GM23248 (cell line): ENCODE measurements at regions not wholly inside any gene's neighbourhood (a gene's known extent, or its start where the extent isn't known, plus 50 kb on each side); places are given as distances from the start of the nearest gene placed in this dataset.

ENCODE experiments used
- DNase-seq: peaks from one replicate; pipeline ENCODE4 v3.0.0-alpha.2; 2015
- H2AFZ ChIP-seq: fragments of 200-600 bp; sonication (generic); 2 replicates; pipeline ENCODE4 v1.6.1; 2016; ENCODE audit warnings: antibody characterized with exemption
- H3F3A ChIP-seq: fragments of 200-600 bp; sonication (generic); 2 replicates; pipeline ENCODE4 v1.6.1; 2016; ENCODE audit warnings: mild to moderate bottlenecking, antibody characterized with exemption, mixed run types; ENCODE audit not compliant: insufficient read depth
- H3K27ac ChIP-seq: fragments of 200-600 bp; sonication (generic); 2 replicates; pipeline ENCODE4 v1.5.1; 2016; ENCODE audit warnings: mild to moderate bottlenecking
- H3K27me3 ChIP-seq: fragments of 200-600 bp; sonication (generic); replicated peaks from 2 replicates; pipeline ENCODE4 v1.6.1; 2016; ENCODE audit warnings: mild to moderate bottlenecking; ENCODE audit not compliant: insufficient read depth
- H3K36me3 ChIP-seq: fragments of 200-600 bp; sonication (generic); 2 replicates; pipeline ENCODE4 v1.6.1; 2016; ENCODE audit warnings: low read depth, mild to moderate bottlenecking
- H3K4me1 ChIP-seq: fragments of 200-600 bp; sonication (generic); 2 replicates; pipeline ENCODE4 v1.6.1; 2016; ENCODE audit warnings: mild to moderate bottlenecking; ENCODE audit not compliant: insufficient read depth
- H3K4me2 ChIP-seq: fragments of 200-600 bp; sonication (generic); one replicate; pipeline ENCODE4 v1.6.1; 2016; ENCODE audit warnings: mild to moderate bottlenecking; ENCODE audit not compliant: unreplicated experiment
- H3K4me3 ChIP-seq: fragments of 200-600 bp; sonication (generic); 2 replicates; pipeline ENCODE4 v1.5.1; 2016; ENCODE audit warnings: mild to moderate bottlenecking
- H3K79me2 ChIP-seq: fragments of 200-600 bp; sonication (generic); 2 replicates; pipeline ENCODE4 v1.6.1; 2016; ENCODE audit warnings: mild to moderate bottlenecking; ENCODE audit not compliant: insufficient read depth
- H3K9ac ChIP-seq: fragments of 200-600 bp; sonication (generic); 2 replicates; pipeline ENCODE4 v1.6.1; 2016; ENCODE audit warnings: mild to moderate bottlenecking
- H3K9me2 ChIP-seq: fragments of 200-600 bp; sonication (generic); 2 replicates; pipeline ENCODE4 v1.6.1; 2016; ENCODE audit warnings: mixed run types, mild to moderate bottlenecking, moderate library complexity; ENCODE audit not compliant: insufficient read depth
- H3K9me3 ChIP-seq: fragments of 200-600 bp; sonication (generic); one replicate; pipeline ENCODE4 v1.6.1; 2017; ENCODE audit warnings: low read depth
- H4K20me1 ChIP-seq: fragments of 200-600 bp; sonication (generic); 2 replicates; pipeline ENCODE4 v1.6.0; 2016; ENCODE audit not compliant: insufficient read depth
- EZH2 ChIP-seq: fragments of 200-600 bp; sonication (generic); IDR thresholded peaks from 2 replicates; pipeline ENCODE4 v1.6.1; 2018; ENCODE audit warnings: antibody characterized with exemption, mild to moderate bottlenecking; ENCODE audit not compliant: insufficient read depth, poor library complexity, severe bottlenecking
- EZH2phosphoT487 ChIP-seq: fragments of 200-600 bp; sonication (generic); IDR thresholded peaks from 2 replicates; pipeline ENCODE4 v1.6.1; 2018; ENCODE audit warnings: antibody characterized with exemption, moderate library complexity, mild to moderate bottlenecking, low read depth; ENCODE audit not compliant: insufficient read depth
- WGBS, 2 experiments: methylation state at CpG; one replicate each; pipeline ENCODE4 v1.1.6; 2015 to 2017; ENCODE audit warnings: low lambda C conversion rate in 2 of 2, low coverage in 1 of 2; ENCODE audit errors: missing lambda C conversion rate in 2 of 2; 5-methylcytosine and 5-hydroxymethylcytosine counted together
- in situ Hi-C: fragments of 300-500 bp; cut with MboI; formaldehyde crosslinking; loops from 2 replicates; pipeline ENCODE4 v1.15.0; 2020

GRCh38 chr13:66205807-66206206 lies 1024.3 kb downstream of the PCDH9 start:
- no peak overlapping the region for H3K27ac ChIP-seq
- no peaks in the 10 kb centered on the region for H3K9me3 ChIP-seq
- H3K9me2 ChIP-seq, result no peaks in the 10 kb centered on the region
- in situ Hi-C loops, result no loop called here
- H3K27me3 ChIP-seq, result no peaks in the 10 kb centered on the region
- no peak overlapping the region for H2AFZ ChIP-seq
- DNase-seq, result no peak
- H4K20me1 ChIP-seq, result no peaks in the 10 kb centered on the region
- no peak overlapping the region for H3K9ac ChIP-seq
- H3K36me3 ChIP-seq, result no peaks in the 10 kb centered on the region
- WGBS, 2 experiments, result 0 to 1% methylated on average over 2 of the region's 2 CpGs
- TF ChIP-seq EZH2, result no peak
- no peak for TF ChIP-seq EZH2phosphoT487
- H3K4me2 ChIP-seq, result no peak overlapping the region
- H3K4me3 ChIP-seq, result no peak overlapping the region
- H3K79me2 ChIP-seq, result no peaks in the 10 kb centered on the region
- H3F3A ChIP-seq, result no peaks in the 10 kb centered on the region
- H3K4me1 ChIP-seq, result no peaks in the 10 kb centered on the region

GRCh38 chr13:66200555-66200954 lies 1029.6 kb downstream of the PCDH9 start:
- Histone ChIP-seq H2AFZ (no peak overlapping the region), H3K36me3 (no peaks in the 10 kb centered on the region), H3K27me3 (no peaks in the 10 kb centered on the region), H3K79me2 (no peaks in the 10 kb centered on the region), H3K9me3 (no peaks in the 10 kb centered on the region), H3F3A (no peaks in the 10 kb centered on the region), H4K20me1 (no peaks in the 10 kb centered on the region), H3K27ac (no peak overlapping the region), H3K4me1 (no peaks in the 10 kb centered on the region), H3K9ac (no peak overlapping the region), H3K4me2 (no peak overlapping the region), H3K4me3 (no peak overlapping the region), H3K9me2 (no peaks in the 10 kb centered on the region)
- no peak for TF ChIP-seq EZH2phosphoT487
- no peak for TF ChIP-seq EZH2
- DNase-seq, result no peak
- in situ Hi-C loops, result no loop called here

DNA sequence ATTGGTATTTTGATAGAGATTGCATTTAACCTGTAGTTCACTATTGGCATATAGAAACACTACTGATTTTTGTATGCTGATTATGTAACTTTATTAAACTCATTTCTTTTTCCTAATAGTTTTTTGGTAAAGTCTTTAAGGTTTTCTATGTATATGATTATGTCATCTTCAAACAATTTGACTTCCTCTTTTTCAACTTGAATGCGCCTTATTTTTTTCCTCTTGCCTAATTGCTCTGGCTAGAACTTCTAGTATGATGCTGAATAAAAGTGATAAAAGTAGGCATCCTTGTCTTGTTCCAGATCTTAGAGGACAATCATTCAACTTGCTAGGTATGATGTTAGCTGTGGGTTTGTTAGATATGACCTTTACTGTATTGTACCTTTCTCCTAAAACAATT lies 1034.9 kb downstream of the PCDH9 start:
- H3F3A ChIP-seq, result no peaks in the 10 kb centered on the region
- 51 to 61% methylated on average over 1 of the region's 1 CpG for WGBS, 2 experiments
- in situ Hi-C loops, result no loop called here
- H3K4me1 ChIP-seq, result no peaks in the 10 kb centered on the region
- no peaks in the 10 kb centered on the region for H3K9me3 ChIP-seq
- H3K9me2 ChIP-seq, result no peaks in the 10 kb centered on the region
- no peak overlapping the region for H3K4me3 ChIP-seq
- no peaks in the 10 kb centered on the region for H3K36me3 ChIP-seq
- no peaks in the 10 kb centered on the region for H4K20me1 ChIP-seq
- H2AFZ ChIP-seq, result no peak overlapping the region
- no peak overlapping the region for H3K4me2 ChIP-seq
- H3K27ac ChIP-seq, result no peak overlapping the region
- DNase-seq, result no peak
- H3K79me2 ChIP-seq, result no peaks in the 10 kb centered on the region
- no peak overlapping the region for H3K9ac ChIP-seq
- no peaks in the 10 kb centered on the region for H3K27me3 ChIP-seq
- TF ChIP-seq EZH2, result no peak
- TF ChIP-seq EZH2phosphoT487, result no peak

- DNase-seq, result no peak
- 0% methylated on average over 1 of the region's 1 CpG for WGBS, 2 experiments
- H3K36me3 ChIP-seq, result no peaks in the 10 kb centered on the region
- no peak overlapping the region for H3K4me2 ChIP-seq
- no peaks in the 10 kb centered on the region for H3K9me2 ChIP-seq
- no peak overlapping the region for H3K27ac ChIP-seq
- no peaks in the 10 kb centered on the region for H3K9me3 ChIP-seq
- H3F3A ChIP-seq, result no peaks in the 10 kb centered on the region
- no peak overlapping the region for H2AFZ ChIP-seq
- H3K9ac ChIP-seq, result no peak overlapping the region
- no peaks in the 10 kb centered on the region for H3K79me2 ChIP-seq
- no peaks in the 10 kb centered on the region for H3K4me1 ChIP-seq
- TF ChIP-seq EZH2phosphoT487, result no peak
- no peak for TF ChIP-seq EZH2
- H4K20me1 ChIP-seq, result no peaks in the 10 kb centered on the region
- H3K4me3 ChIP-seq, result no peak overlapping the region
- H3K27me3 ChIP-seq, result no peaks in the 10 kb centered on the region
- in situ Hi-C loops, result no loop called here
Measured at GRCh38 chr13:66189986-66190385, 1040.2 kb downstream of the PCDH9 start.

GRCh38 chr13:66180836-66181235 lies 1049.3 kb downstream of the PCDH9 start:
- Histone ChIP-seq H3K27ac (no peak overlapping the region), H3K4me3 (no peak overlapping the region), H2AFZ (no peak overlapping the region), H3K9ac (no peak overlapping the region), H3K9me2 (no peaks in the 10 kb centered on the region), H3K4me2 (no peak overlapping the region), H3K36me3 (no peaks in the 10 kb centered on the region), H3K4me1 (no peaks in the 10 kb centered on the region), H3F3A (no peaks in the 10 kb centered on the region), H3K9me3 (peaks cover 3% of the 10 kb centered on the region), H3K79me2 (no peaks in the 10 kb centered on the region), H4K20me1 (no peaks in the 10 kb centered on the region), H3K27me3 (no peaks in the 10 kb centered on the region)
- in situ Hi-C loops, result no loop called here
- no peak for TF ChIP-seq EZH2phosphoT487
- TF ChIP-seq EZH2, result no peak
- no peak for DNase-seq
- 31 to 50% methylated on average over 2 of the region's 2 CpGs for WGBS, 2 experiments
